Neural cell (in vitro differentiated cells): ENCODE measurements at regions not wholly inside any gene's neighbourhood (a gene's known extent, or its start where the extent isn't known, plus 50 kb on each side); places are given as distances from the start of the nearest gene placed in this dataset.

Source experiments
- POLR2AphosphoS5 ChIP-seq: IDR thresholded peaks from 2 replicates; pipeline ENCODE4 v1.6.1; 2012
- REST ChIP-seq: IDR thresholded peaks from 2 replicates; pipeline ENCODE4 v1.6.1; 2012; ENCODE audit warnings: borderline replicate concordance
- TF ChIP-seq, protein P1 (sequence below): fragments of 450-650 bp; IDR thresholded peaks from 2 replicates; pipeline ENCODE4 v1.5.1; 2014; ENCODE audit warnings: antibody characterized with exemption, mild to moderate bottlenecking, moderate library complexity; ENCODE audit not compliant: poor library complexity, severe bottlenecking

DNA sequence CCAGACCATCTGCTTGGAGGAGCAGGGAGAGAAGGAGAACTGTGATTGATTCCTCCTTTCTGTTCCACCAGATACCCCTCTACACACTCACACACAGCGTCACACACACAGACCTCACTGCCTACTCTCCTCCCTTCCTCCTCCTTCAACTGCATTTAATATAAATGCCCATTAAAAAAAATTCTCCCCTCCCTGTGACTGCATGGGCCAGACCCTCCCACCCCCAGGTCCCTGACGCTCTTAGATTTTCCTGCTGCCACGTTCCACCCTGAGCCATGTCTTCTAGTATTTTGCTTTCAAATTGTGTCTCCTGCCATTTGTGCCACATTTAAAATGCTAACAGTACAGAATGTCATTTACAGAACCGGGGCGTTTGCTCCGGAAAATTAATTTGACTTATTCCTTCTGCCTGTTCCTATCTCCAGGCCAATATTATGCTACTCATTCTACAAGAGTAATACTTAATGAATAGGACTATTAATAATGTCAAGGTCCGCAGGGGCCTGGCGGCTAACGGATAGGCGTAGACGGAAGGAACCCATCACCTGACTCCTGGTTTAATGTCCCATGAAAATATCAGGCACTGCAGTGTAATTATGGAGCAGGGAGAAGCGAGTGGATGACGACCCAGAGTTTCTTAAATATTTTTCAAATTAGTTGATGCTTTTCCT, 100.2 kb downstream of the MRM1 start:
- TF ChIP-seq, protein P1, sequence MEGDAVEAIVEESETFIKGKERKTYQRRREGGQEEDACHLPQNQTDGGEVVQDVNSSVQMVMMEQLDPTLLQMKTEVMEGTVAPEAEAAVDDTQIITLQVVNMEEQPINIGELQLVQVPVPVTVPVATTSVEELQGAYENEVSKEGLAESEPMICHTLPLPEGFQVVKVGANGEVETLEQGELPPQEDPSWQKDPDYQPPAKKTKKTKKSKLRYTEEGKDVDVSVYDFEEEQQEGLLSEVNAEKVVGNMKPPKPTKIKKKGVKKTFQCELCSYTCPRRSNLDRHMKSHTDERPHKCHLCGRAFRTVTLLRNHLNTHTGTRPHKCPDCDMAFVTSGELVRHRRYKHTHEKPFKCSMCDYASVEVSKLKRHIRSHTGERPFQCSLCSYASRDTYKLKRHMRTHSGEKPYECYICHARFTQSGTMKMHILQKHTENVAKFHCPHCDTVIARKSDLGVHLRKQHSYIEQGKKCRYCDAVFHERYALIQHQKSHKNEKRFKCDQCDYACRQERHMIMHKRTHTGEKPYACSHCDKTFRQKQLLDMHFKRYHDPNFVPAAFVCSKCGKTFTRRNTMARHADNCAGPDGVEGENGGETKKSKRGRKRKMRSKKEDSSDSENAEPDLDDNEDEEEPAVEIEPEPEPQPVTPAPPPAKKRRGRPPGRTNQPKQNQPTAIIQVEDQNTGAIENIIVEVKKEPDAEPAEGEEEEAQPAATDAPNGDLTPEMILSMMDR, result no peak
- TF ChIP-seq REST, result no peak
- TF ChIP-seq POLR2AphosphoS5, result no peak
